Spleen (tissue), 7 donors: ENCODE measurements at regions not wholly inside any gene's neighbourhood (a gene's known extent, or its start where the extent isn't known, plus 50 kb on each side); places are given as distances from the start of the nearest gene placed in this dataset.

ENCODE experiments used
- CTCF ChIP-seq, 11 experiments: fragments of 200-600 bp in 7 of 11; fragments of 450-650 bp in 4 of 11; sonication (generic) in 4 of 11; IDR thresholded peaks in 8 of 11; conservative IDR thresholded peaks in 3 of 11; 1 replicate in 7 of 11; 2 replicates in 4 of 11; pipeline versions ENCODE4 v1.4.0 to v1.8.0; 2016 to 2021; ENCODE audit warnings: antibody characterized with exemption in 11 of 11, inconsistent platforms in 4 of 11, mild to moderate bottlenecking in 1 of 11
- POLR2A ChIP-seq, 3 donors: fragments of 450-650 bp; IDR thresholded peaks; one replicate each; pipeline ENCODE4 v1.5.1; 2017; ENCODE audit warnings: antibody characterized with exemption in 3 of 3, mild to moderate bottlenecking in 1 of 3
- donor health status: DM: no; HTN: no; CAD: no; lungs with moderate emphysema.
- donor health status: DM: no; HTN: no; CAD: no.
- donor health status: DM: no; HTN: no; CAD: no.

- TF ChIP-seq CTCF (IDR thresholded peaks at IDR 0.05 in 8 of 11, conservative IDR thresholded peaks at IDR 0.05 in 3 of 11) = no peak
- TF ChIP-seq POLR2A (IDR thresholded peaks at IDR 0.05) = no peak
Observed at GRCh38 chr1:23636009-23636408, 55.6 kb upstream of the RPL11 start.
